NCI-H2196 (cell line): ENCODE measurements at regions not wholly inside any gene's neighbourhood (a gene's known extent, or its start where the extent isn't known, plus 50 kb on each side); places are given as distances from the start of the nearest gene placed in this dataset.

Experiments
- DNase-seq: peaks from one replicate; lab custom pipeline; 2025; ENCODE audit not compliant: unreplicated experiment; lab: John Stamatoyannopoulos, UW

- DNase-seq: no peak
These were observed 232.4 kb downstream of the POSTN start for GRCh38 chr13:37366044-37366770.

- no peak for DNase-seq
These were observed 233.1 kb downstream of the POSTN start for GRCh38 chr13:37365496-37365895.

GRCh38 chr13:37364956-37365355, 233.6 kb downstream of the POSTN start:
- no peak for DNase-seq

- no peak for DNase-seq
These were observed 234.6 kb downstream of the POSTN start for GRCh38 chr13:37364007-37364406.

- DNase-seq: no peak
These were observed 237.0 kb downstream of the POSTN start for GRCh38 chr13:37361608-37362007.

GRCh38 chr13:37360556-37360955, 238.0 kb downstream of the POSTN start:
- no peak for DNase-seq

GRCh38 chr13:37357548-37357947, 241.0 kb downstream of the POSTN start:
- no peak for DNase-seq

- DNase-seq: no peak
These were observed 244.7 kb downstream of the POSTN start for GRCh38 chr13:37353911-37354310.

- no peak for DNase-seq
These were observed 245.7 kb upstream of the CSNK1A1L start for GRCh38 chr13:37351211-37351610.

- no peak for DNase-seq
These were observed 244.5 kb upstream of the CSNK1A1L start for GRCh38 chr13:37349916-37350315.

GRCh38 chr13:37348916-37349643, 243.6 kb upstream of the CSNK1A1L start:
- DNase-seq: no peak

- DNase-seq: no peak
These were observed 240.4 kb upstream of the CSNK1A1L start for GRCh38 chr13:37345869-37346268.

GRCh38 chr13:37345391-37345790, 239.9 kb upstream of the CSNK1A1L start:
- DNase-seq: no peak

GRCh38 chr13:37344056-37344455, 238.6 kb upstream of the CSNK1A1L start:
- DNase-seq: no peak

- no peak for DNase-seq
These were observed 236.7 kb upstream of the CSNK1A1L start for GRCh38 chr13:37342205-37342604.

GRCh38 chr13:37340901-37341670, 235.6 kb upstream of the CSNK1A1L start:
- no peak for DNase-seq

- no peak for DNase-seq
These were observed 233.9 kb upstream of the CSNK1A1L start for GRCh38 chr13:37339386-37339735.

GRCh38 chr13:37338726-37339385, 233.4 kb upstream of the CSNK1A1L start:
- DNase-seq: no peak

GRCh38 chr13:37326334-37326733, 220.9 kb upstream of the CSNK1A1L start:
- no peak for DNase-seq

- no peak for DNase-seq
These were observed 213.6 kb upstream of the CSNK1A1L start for GRCh38 chr13:37319031-37319443.

- DNase-seq: no peak
These were observed 211.5 kb upstream of the CSNK1A1L start for GRCh38 chr13:37316935-37317334.
